B cell (primary cell): ENCODE measurements at regions not wholly inside any gene's neighbourhood (a gene's known extent, or its start where the extent isn't known, plus 50 kb on each side); places are given as distances from the start of the nearest gene placed in this dataset.

Source experiments
- ATAC-seq: fragments of 200-7000 bp; cut with Tn5 transposase; one replicate; pipeline ENCODE4 v1.10.0; 2021; ENCODE audit warnings: low read depth, mild to moderate bottlenecking, moderate number of reproducible peaks, moderate library complexity
- CTCF ChIA-PET: fragments of 350-600 bp; sonication (Branson Sonifier 250); formaldehyde crosslinking; loops from one replicate; lab custom pipeline; 2021; ENCODE audit warnings: antibody characterized with exemption, inconsistent platforms; lab: Charles Lee
- POLR2A ChIA-PET: fragments of 350-600 bp; sonication (Branson Sonifier 250); formaldehyde crosslinking; loops from one replicate; lab custom pipeline; 2021; ENCODE audit warnings: antibody characterized with exemption; lab: Charles Lee
- DNase-seq: peaks from one replicate; pipeline ENCODE4 v3.0.0; 2013
- H2AFZ ChIP-seq: 2 replicates; pipeline ENCODE4 v1.6.1; 2012; ENCODE audit warnings: mild to moderate bottlenecking, low read depth, low read length; ENCODE audit not compliant: insufficient read depth, poor library complexity, severe bottlenecking
- H3K27ac ChIP-seq, 2 donors: 1 replicate in 1 of 2; 2 replicates in 1 of 2; pipeline ENCODE4 v1.5.1; 2012 to 2013; ENCODE audit warnings: low read length in 2 of 2, mild to moderate bottlenecking in 2 of 2, moderate library complexity in 1 of 2
- H3K27me3 ChIP-seq, 4 experiments: fragments of 200-600 bp in 1 of 4; sonication (generic) in 1 of 4; replicated peaks in 1 of 4; 1 replicate in 2 of 4; 2 replicates in 2 of 4; pipeline versions ENCODE4 v1.6.1 to v1.7.0; 2013 to 2016; ENCODE audit warnings: low read length in 3 of 4, mild to moderate bottlenecking in 2 of 4, mixed read lengths in 1 of 4, moderate library complexity in 1 of 4; ENCODE audit not compliant: insufficient read depth in 4 of 4, control insufficient read depth in 3 of 4; ENCODE audit errors: control extremely low read depth in 1 of 4
- H3K36me3 ChIP-seq, 2 experiments: replicated peaks in 1 of 2; 1 replicate in 1 of 2; 2 replicates in 1 of 2; pipeline versions ENCODE4 v1.6.1 to v1.7.1; 2013; ENCODE audit warnings: low read length in 1 of 2; ENCODE audit not compliant: insufficient read depth in 2 of 2, control insufficient read depth in 1 of 2; ENCODE audit errors: control extremely low read depth in 1 of 2, extremely low read depth in 1 of 2
- H3K4me1 ChIP-seq, 2 donors: fragments of 200-600 bp in 1 of 2; sonication (generic) in 1 of 2; 1 replicate in 1 of 2; 2 replicates in 1 of 2; pipeline versions ENCODE4 v1.5.1 to v1.6.1; 2013 to 2017; ENCODE audit warnings: low read length in 2 of 2; ENCODE audit not compliant: control insufficient read depth in 2 of 2, insufficient read depth in 2 of 2
- H3K4me2 ChIP-seq: replicated peaks from 2 replicates; pipeline ENCODE3; 2012; ENCODE audit warnings: mild to moderate bottlenecking, low read depth, low read length; ENCODE audit not compliant: poor library complexity, severe bottlenecking
- H3K4me3 ChIP-seq, 5 experiments: fragments of 200-600 bp in 1 of 5; sonication (generic) in 1 of 5; 1 replicate in 3 of 5; 2 replicates in 2 of 5; pipeline versions ENCODE4 v1.5.1 to v1.7.0; 2011 to 2016; ENCODE audit warnings: low read length in 4 of 5, mild to moderate bottlenecking in 4 of 5, low read depth in 2 of 5, control low read depth in 1 of 5, moderate library complexity in 1 of 5; ENCODE audit not compliant: insufficient read depth in 1 of 5; ENCODE audit errors: control extremely low read depth in 1 of 5, extremely low read depth in 1 of 5
- H3K79me2 ChIP-seq: fragments of 200-600 bp; sonication (generic); one replicate; pipeline ENCODE4 v1.6.0; 2016; ENCODE audit warnings: low read length; ENCODE audit not compliant: control insufficient read depth, insufficient read depth
- H3K9ac ChIP-seq: fragments of 200-600 bp; sonication (generic); 2 replicates; pipeline ENCODE4 v1.6.1; 2017; ENCODE audit warnings: mild to moderate bottlenecking, low read length, moderate library complexity
- H3K9me3 ChIP-seq, 3 donors: one replicate each; pipeline versions ENCODE4 v1.6.1 to v1.7.1; 2013; ENCODE audit warnings: low read length in 2 of 3; ENCODE audit not compliant: control insufficient read depth in 2 of 3, insufficient read depth in 1 of 3; ENCODE audit errors: control extremely low read depth in 1 of 3
- H4K20me1 ChIP-seq: 2 replicates; pipeline ENCODE4 v1.6.0; 2012; ENCODE audit warnings: mild to moderate bottlenecking, low read length; ENCODE audit not compliant: insufficient read depth, control insufficient read depth, poor library complexity, severe bottlenecking
- H3K27ac Mint-ChIP-seq: one replicate; pipeline ENCODE4 v1.8.0; 2021; ENCODE audit warnings: mixed read lengths
- H3K27me3 Mint-ChIP-seq: one replicate; pipeline ENCODE4 v1.8.0; 2021; ENCODE audit warnings: mixed read lengths
- H3K4me1 Mint-ChIP-seq: one replicate; pipeline ENCODE4 v1.8.0; 2021; ENCODE audit warnings: mixed read lengths
- H3K4me3 Mint-ChIP-seq: one replicate; pipeline ENCODE4 v1.8.0; 2021; ENCODE audit warnings: mixed read lengths
- H3K9me3 Mint-ChIP-seq: one replicate; pipeline ENCODE4 v1.8.0; 2022; ENCODE audit warnings: mixed read lengths; ENCODE audit not compliant: insufficient read depth
- CTCF ChIP-seq: fragments of 200-600 bp; IDR thresholded peaks from one replicate; pipeline ENCODE4 v1.8.0; 2022; ENCODE audit warnings: antibody characterized with exemption, mild to moderate bottlenecking
- EZH2 ChIP-seq: IDR thresholded peaks from 2 replicates; pipeline ENCODE4 v1.6.1; 2012; ENCODE audit warnings: borderline replicate concordance, low read depth, mild to moderate bottlenecking, moderate library complexity, low read length; ENCODE audit not compliant: insufficient read depth, poor library complexity, severe bottlenecking
- WGBS: methylation state at CpG from one replicate; pipeline ENCODE4 v1.1.5; 2013; ENCODE audit warnings: missing lambda C conversion rate; ENCODE audit not compliant: insufficient coverage; 5-methylcytosine and 5-hydroxymethylcytosine counted together
- intact Hi-C: fragments of 100-400 bp; cut with micrococcal nuclease; formaldehyde crosslinking; loops from one replicate; pipeline ENCODE4 v1.10.0; 2022

GRCh38 chr14:86779416-86779815 is 1213.6 kb downstream of the GALC start:
- TF ChIP-seq EZH2, result no peak
- TF ChIP-seq CTCF, result no peak
- H2AFZ ChIP-seq, result no peak overlapping the region
- ATAC-seq (no peak), DNase-seq (no peak)
- H3K9me3 ChIP-seq, result peaks cover 0 to 7% (median 2%) of the 10 kb centered on the region in 3 donors
- Mint-ChIP-seq H3K9me3 (peaks cover 4% of the 10 kb centered on the region), H3K4me3 (no peak overlapping the region), H3K27ac (no peak overlapping the region), H3K4me1 (no peaks in the 10 kb centered on the region), H3K27me3 (no peaks in the 10 kb centered on the region)
- intact Hi-C loops, result no loop called here
- POLR2A ChIA-PET, result no interaction called here
- CTCF ChIA-PET, result no interaction called here
- no peaks in the 10 kb centered on the region for H4K20me1 ChIP-seq
- H3K36me3 ChIP-seq, result no peaks in the 10 kb centered on the region
- no peak overlapping the region for H3K4me2 ChIP-seq
- no peak overlapping the region for H3K27ac ChIP-seq
- no peaks in the 10 kb centered on the region for H3K27me3 ChIP-seq
- no peak overlapping the region for H3K4me3 ChIP-seq
- WGBS, result no CpG with 5 or more reads among the region's 1 CpG
- H3K79me2 ChIP-seq, result no peaks in the 10 kb centered on the region
- no peaks in the 10 kb centered on the region for H3K4me1 ChIP-seq
- H3K9ac ChIP-seq, result no peak overlapping the region

- no peak for ATAC-seq
These were observed 1214.9 kb downstream of the GALC start for GRCh38 chr14:86777963-86778602.

More at GRCh38 chr14:86777963-86778602, 1214.9 kb downstream of the GALC start:
- Histone ChIP-seq H3K36me3 (no peaks in the 10 kb centered on the region), H3K9ac (no peak overlapping the region), H3K79me2 (no peaks in the 10 kb centered on the region), H4K20me1 (no peaks in the 10 kb centered on the region), H3K27me3 (no peaks in the 10 kb centered on the region), H3K4me1 (no peaks in the 10 kb centered on the region), H3K9me3 (peaks cover 0 to 7% (median 2%) of the 10 kb centered on the region in 3 donors), H2AFZ (no peak overlapping the region), H3K27ac (no peak overlapping the region), H3K4me3 (no peak overlapping the region), H3K4me2 (no peak overlapping the region)
- Mint-ChIP-seq H3K27me3 (no peaks in the 10 kb centered on the region), H3K4me1 (no peaks in the 10 kb centered on the region), H3K9me3 (peaks cover 4% of the 10 kb centered on the region), H3K27ac (no peak overlapping the region), H3K4me3 (no peak overlapping the region)
- no peak for DNase-seq
- WGBS, result no CpG with 5 or more reads among the region's 2 CpGs
- CTCF ChIA-PET, result no interaction called here
- intact Hi-C loops, result no loop called here
- POLR2A ChIA-PET, result no interaction called here
- no peak for TF ChIP-seq CTCF
